ENCODE measurements at regions not wholly inside any gene's neighbourhood (a gene's known extent, or its start where the extent isn't known, plus 50 kb on each side); places are given as distances from the start of the nearest gene placed in this dataset.

DNA sequence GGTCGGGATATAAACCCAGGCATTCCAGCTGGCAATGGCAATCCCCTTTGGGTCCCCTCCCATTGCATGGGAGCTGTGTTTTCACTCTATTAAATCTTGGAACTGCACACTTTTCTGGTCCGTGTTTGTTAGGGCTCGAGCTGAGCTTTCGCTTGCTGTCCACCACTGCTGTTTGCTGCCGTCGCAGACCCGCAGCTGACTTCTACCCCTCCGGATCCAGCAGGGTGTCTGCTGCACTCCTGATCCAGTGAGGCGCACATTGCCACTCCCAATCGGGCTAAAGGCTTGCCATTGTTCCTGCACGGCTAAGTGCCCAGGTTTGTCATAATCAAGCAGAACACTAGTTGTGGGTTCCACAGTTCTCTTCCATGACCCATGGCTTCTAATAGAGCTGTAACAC lies 1322.1 kb downstream of the ADGRL3 start:
- no peak for TF ChIP-seq CTCF (IDR thresholded peaks at IDR 0.05)

GRCh38 chr4:62517716-62518115 lies 1317.6 kb downstream of the ADGRL3 start:
- Histone ChIP-seq H3K4me1 (no peaks in the 10 kb centered on the region), H3K27ac (no peak overlapping the region), H3K9me3 (no peaks in the 10 kb centered on the region), H3K36me3 (no peaks in the 10 kb centered on the region), H3K27me3 (no peaks in the 10 kb centered on the region), H3K4me3 (no peak overlapping the region)
- no peak for TF ChIP-seq CTCF (IDR thresholded peaks at IDR 0.05)
- DNase-seq (ENCODE audit: low spot score): no peak

More for the DNA sequence above, 1322.1 kb downstream of the ADGRL3 start:
- no peak overlapping the region for H3K4me3 ChIP-seq
- no peaks in the 10 kb centered on the region for H3K4me1 ChIP-seq
- H3K36me3 ChIP-seq: no peaks in the 10 kb centered on the region
- no peak for DNase-seq (ENCODE audit: low spot score)
- H3K9me3 ChIP-seq: no peaks in the 10 kb centered on the region
- H3K27me3 ChIP-seq: no peaks in the 10 kb centered on the region
- H3K27ac ChIP-seq: no peak overlapping the region

DNA sequence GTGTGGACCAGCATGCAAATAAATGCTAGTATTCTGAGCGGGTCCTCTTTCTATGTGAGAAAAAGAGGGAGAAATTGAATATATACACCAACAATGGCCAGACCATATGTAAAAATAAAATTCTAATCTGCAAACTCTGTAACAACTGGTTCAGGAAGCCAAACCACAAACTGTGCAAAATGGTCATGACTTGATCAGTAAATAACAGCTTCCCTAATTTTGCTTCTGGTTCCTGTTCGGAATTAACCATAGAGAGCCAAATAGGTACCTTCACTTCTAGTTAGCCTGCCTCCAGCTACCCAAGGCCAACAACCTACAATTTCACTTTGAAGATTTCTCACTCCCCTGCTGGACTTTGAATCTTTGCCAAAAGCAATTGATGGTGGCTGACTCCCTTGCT lies 1313.2 kb downstream of the ADGRL3 start:
- Histone ChIP-seq H3K36me3 (no peaks in the 10 kb centered on the region), H3K27me3 (no peaks in the 10 kb centered on the region), H3K9me3 (no peaks in the 10 kb centered on the region), H3K27ac (no peak overlapping the region), H3K4me3 (no peak overlapping the region), H3K4me1 (no peaks in the 10 kb centered on the region)
- no peak for DNase-seq (ENCODE audit: low spot score)
- TF ChIP-seq CTCF (IDR thresholded peaks at IDR 0.05): no peak

GRCh38 chr4:62512271-62512670 lies 1312.1 kb downstream of the ADGRL3 start:
- H3K4me3 ChIP-seq: no peak overlapping the region
- no peaks in the 10 kb centered on the region for H3K9me3 ChIP-seq
- H3K36me3 ChIP-seq: no peaks in the 10 kb centered on the region
- no peaks in the 10 kb centered on the region for H3K4me1 ChIP-seq
- DNase-seq (ENCODE audit: low spot score): no peak
- H3K27ac ChIP-seq: no peak overlapping the region
- no peaks in the 10 kb centered on the region for H3K27me3 ChIP-seq
- no peak for TF ChIP-seq CTCF (IDR thresholded peaks at IDR 0.05)

DNA sequence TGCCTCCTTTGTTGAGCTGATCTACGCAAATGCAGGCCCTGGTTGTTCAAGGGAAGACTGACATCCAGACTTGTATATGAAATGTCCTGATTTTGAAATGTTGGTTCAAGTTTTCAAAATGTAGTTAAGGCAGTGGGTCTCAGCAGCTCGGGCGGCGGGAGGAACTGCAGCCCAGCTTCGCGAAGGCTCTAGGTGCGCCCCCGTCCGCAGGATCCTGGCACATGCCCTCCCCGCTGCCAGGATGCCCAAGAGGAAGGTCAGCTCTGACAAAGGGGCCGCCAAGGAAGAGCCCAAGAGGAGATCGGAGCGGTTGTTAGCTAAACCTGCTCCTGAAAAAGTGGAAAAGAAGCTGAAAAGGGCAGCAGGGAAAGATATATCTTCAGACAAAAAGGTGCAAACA lies 1310.1 kb downstream of the ADGRL3 start:
- TF ChIP-seq CTCF (IDR thresholded peaks at IDR 0.05): no peak

DNA sequence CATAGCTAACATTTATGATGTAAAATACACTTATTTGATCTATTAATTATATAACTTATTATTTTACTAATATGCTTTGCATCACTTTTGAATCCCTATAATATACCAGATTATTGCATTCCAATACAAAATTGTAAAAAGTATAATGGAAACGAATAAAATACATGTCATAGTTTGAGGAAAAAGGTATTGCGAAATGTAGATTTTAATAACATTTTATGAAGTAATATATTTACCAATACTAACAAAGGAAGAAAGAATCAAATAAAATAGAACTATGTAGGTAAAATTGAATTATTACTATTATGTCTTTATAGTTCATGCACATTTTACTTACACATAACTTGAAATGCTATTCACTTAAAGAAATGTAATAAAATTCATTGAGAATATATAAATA lies 1300.2 kb downstream of the ADGRL3 start:
- TF ChIP-seq CTCF (IDR thresholded peaks at IDR 0.05): no peak
- Histone ChIP-seq H3K4me3 (no peak overlapping the region), H3K4me1 (no peaks in the 10 kb centered on the region), H3K27ac (no peak overlapping the region), H3K9me3 (no peaks in the 10 kb centered on the region), H3K27me3 (no peaks in the 10 kb centered on the region), H3K36me3 (no peaks in the 10 kb centered on the region)
- DNase-seq (ENCODE audit: low spot score): no peak

More for the DNA sequence above, 1310.1 kb downstream of the ADGRL3 start:
- Histone ChIP-seq H3K4me1 (no peaks in the 10 kb centered on the region), H3K36me3 (no peaks in the 10 kb centered on the region), H3K4me3 (no peak overlapping the region), H3K27ac (no peak overlapping the region), H3K9me3 (no peaks in the 10 kb centered on the region), H3K27me3 (no peaks in the 10 kb centered on the region)
- DNase-seq (ENCODE audit: low spot score): no peak
